ENCODE measurements at regions not wholly inside any gene's neighbourhood (a gene's known extent, or its start where the extent isn't known, plus 50 kb on each side); places are given as distances from the start of the nearest gene placed in this dataset.

DNA sequence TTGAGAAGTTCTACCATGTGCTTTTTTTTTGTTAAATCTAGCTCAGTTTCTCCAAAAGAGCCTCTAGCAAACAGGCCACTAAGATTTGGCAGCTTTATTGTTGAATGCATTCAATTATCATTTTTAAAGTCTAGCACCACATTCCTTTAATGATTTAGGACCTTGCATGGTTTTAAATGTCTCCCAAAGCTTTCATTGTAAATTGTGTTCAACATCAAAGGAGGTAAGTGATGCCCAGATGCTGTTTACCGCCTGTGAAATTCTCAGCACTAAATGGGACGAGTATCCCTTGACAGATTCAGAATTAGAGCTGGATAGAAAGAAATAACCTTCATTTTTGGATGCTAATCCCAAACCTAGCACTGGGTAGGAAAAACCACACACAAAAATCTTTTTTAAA is 112.1 kb upstream of the FAM204A start:
- Histone ChIP-seq H3K4me3 (ENCODE audit: low read length in 2 of 2) (no peak overlapping the region), H3K27me3 (ENCODE audit: control insufficient read depth in 2 of 2, insufficient read depth in 2 of 2, low read length in 2 of 2) (peaks cover 3 to 8% of the 10 kb centered on the region in 2 donors), H3K9me3 (ENCODE audit: control insufficient read depth in 2 of 2, low read length in 2 of 2) (no peaks in the 10 kb centered on the region), H3K36me3 (ENCODE audit: control insufficient read depth in 2 of 2, insufficient read depth in 2 of 2, low read length in 2 of 2) (no peaks in the 10 kb centered on the region), H3K4me1 (ENCODE audit: control insufficient read depth in 2 of 2, insufficient read depth in 2 of 2, low read length in 2 of 2) (peaks cover 0 to 5% of the 10 kb centered on the region in 2 donors), H3K27ac (ENCODE audit: low read depth in 2 of 2, low read length in 2 of 2) (no peak overlapping the region), H3K9ac (ENCODE audit: low read depth in 1 of 2, low read length in 2 of 2) (no peak overlapping the region)

DNA sequence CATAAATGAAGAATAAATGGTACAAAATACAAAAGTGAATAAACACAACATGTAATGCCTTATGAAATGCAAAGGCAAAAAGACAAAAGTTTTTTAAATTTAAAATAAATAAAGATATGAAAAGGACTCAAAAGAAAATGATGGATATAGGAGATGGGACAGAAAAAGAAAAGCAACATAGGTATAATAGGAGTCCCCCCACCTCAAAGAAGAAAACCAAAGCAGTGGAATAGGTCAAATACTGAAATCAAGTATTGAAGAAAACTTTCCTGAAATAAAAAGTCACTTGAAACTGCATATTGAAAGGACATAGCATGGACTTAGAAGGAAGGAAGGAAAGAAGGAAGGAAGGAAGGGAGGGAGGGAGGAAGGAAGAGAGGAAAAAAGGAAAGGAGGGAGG is 110.0 kb upstream of the FAM204A start:
- Histone ChIP-seq H3K27ac (ENCODE audit: low read depth in 2 of 2, low read length in 2 of 2) (no peak overlapping the region), H3K4me1 (ENCODE audit: control insufficient read depth in 2 of 2, insufficient read depth in 2 of 2, low read length in 2 of 2) (peaks cover 0 to 4% of the 10 kb centered on the region in 2 donors)

DNA sequence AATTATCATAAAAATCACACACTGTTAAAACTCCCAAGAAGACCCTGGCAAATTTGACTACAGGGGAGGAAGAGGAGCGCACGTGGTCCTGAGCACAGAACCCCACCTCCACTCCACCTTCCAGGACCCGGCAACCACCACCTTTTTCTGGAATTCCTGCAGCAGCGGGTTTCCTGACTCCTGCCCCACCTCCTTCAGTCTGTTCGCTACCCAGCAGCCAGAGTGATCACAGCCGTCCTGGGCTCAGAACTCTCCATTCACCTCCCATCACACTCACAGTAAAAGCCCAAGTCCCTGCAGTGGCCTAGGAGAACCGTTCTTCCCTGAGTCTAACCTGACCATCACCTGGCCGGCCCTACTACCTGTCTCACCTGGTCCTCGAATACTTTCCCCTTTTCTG is 107.4 kb upstream of the FAM204A start:
- H3K36me3 ChIP-seq (ENCODE audit: control insufficient read depth in 2 of 2, insufficient read depth in 2 of 2, low read length in 2 of 2) = no peaks in the 10 kb centered on the region
- no peak overlapping the region for H3K9ac ChIP-seq (ENCODE audit: low read depth in 1 of 2, low read length in 2 of 2)
- H3K9me3 ChIP-seq (ENCODE audit: control insufficient read depth in 2 of 2, low read length in 2 of 2) = no peaks in the 10 kb centered on the region
- no peak overlapping the region for H3K27ac ChIP-seq (ENCODE audit: low read depth in 2 of 2, low read length in 2 of 2)
- H3K4me1 ChIP-seq (ENCODE audit: control insufficient read depth in 2 of 2, insufficient read depth in 2 of 2, low read length in 2 of 2) = peaks cover 0 to 4% of the 10 kb centered on the region in 2 donors
- no peak overlapping the region for H3K4me3 ChIP-seq (ENCODE audit: low read length in 2 of 2)
- peaks cover 3 to 8% of the 10 kb centered on the region in 2 donors for H3K27me3 ChIP-seq (ENCODE audit: control insufficient read depth in 2 of 2, insufficient read depth in 2 of 2, low read length in 2 of 2)

More for the DNA sequence above, 110.0 kb upstream of the FAM204A start:
- no peaks in the 10 kb centered on the region for H3K36me3 ChIP-seq (ENCODE audit: control insufficient read depth in 2 of 2, insufficient read depth in 2 of 2, low read length in 2 of 2)
- no peak overlapping the region for H3K9ac ChIP-seq (ENCODE audit: low read depth in 1 of 2, low read length in 2 of 2)
- no peak overlapping the region for H3K4me3 ChIP-seq (ENCODE audit: low read length in 2 of 2)
- no peaks in the 10 kb centered on the region for H3K9me3 ChIP-seq (ENCODE audit: control insufficient read depth in 2 of 2, low read length in 2 of 2)
- H3K27me3 ChIP-seq (ENCODE audit: control insufficient read depth in 2 of 2, insufficient read depth in 2 of 2, low read length in 2 of 2) = peaks cover 3 to 8% of the 10 kb centered on the region in 2 donors

DNA sequence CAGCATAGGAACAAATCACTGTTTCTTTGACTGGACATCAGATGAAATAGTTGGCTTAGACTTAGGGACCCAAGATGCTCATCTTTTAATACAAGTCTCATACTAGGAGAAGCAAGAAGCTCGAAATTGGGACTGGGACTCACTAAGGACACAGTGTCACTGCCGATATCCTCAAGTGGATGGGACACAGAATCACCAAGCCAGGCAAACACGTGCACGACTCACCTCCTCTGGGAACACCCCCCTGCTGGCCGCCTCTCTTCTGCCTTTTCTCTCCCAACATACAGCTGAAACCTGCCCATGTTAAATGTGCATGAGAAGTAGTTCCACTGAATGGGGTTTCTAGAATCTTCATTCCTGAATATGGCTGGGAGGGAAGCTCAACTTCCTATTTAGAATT is 106.6 kb upstream of the FAM204A start:
- H3K36me3 ChIP-seq (ENCODE audit: control insufficient read depth in 2 of 2, insufficient read depth in 2 of 2, low read length in 2 of 2) = no peaks in the 10 kb centered on the region
- H3K4me3 ChIP-seq (ENCODE audit: low read length in 2 of 2) = no peak overlapping the region
- H3K27me3 ChIP-seq (ENCODE audit: control insufficient read depth in 2 of 2, insufficient read depth in 2 of 2, low read length in 2 of 2) = peaks cover 3 to 8% of the 10 kb centered on the region in 2 donors
- no peak overlapping the region for H3K9ac ChIP-seq (ENCODE audit: low read depth in 1 of 2, low read length in 2 of 2)
- H3K9me3 ChIP-seq (ENCODE audit: control insufficient read depth in 2 of 2, low read length in 2 of 2) = no peaks in the 10 kb centered on the region
- H3K27ac ChIP-seq (ENCODE audit: low read depth in 2 of 2, low read length in 2 of 2) = no peak overlapping the region
- peaks cover 0 to 4% of the 10 kb centered on the region in 2 donors for H3K4me1 ChIP-seq (ENCODE audit: control insufficient read depth in 2 of 2, insufficient read depth in 2 of 2, low read length in 2 of 2)

DNA sequence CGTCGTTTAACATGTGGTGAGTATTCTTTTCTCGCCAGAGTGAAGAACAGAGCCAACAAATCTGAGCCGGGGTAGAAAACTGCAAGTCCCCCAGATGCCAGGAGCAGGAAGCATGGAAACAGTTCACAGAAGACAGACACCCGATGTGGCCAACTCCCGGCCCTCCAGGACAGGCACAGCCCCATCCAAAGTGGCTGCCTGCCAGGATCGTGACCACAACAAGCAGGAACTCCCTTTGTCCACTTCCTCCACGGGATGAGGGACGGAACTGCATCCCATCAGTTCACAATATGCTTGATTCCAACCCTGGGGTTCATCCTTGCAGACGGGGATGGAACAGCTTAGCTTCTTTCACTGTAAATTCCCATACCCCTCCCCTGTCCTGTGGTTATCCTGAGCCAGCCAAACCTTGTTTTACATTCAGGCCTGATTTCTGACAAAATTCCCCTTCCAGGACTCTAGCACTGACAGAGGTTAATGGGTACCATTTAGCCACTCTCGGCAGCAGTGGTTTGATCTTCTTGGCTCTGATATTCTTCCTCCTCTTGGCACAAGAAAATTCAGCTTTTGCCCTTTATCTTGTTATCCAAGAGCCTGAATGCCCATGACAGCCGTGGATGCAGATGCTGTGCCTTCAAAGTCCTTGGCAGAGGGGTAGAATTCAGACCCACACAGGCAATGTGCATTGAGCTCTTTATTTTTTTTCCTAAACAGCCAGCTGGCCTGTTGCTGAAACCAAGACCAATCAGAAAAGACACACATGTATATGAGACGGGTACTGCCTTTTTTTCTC is 105.5 kb upstream of the FAM204A start:
- Histone ChIP-seq H3K9ac (ENCODE audit: low read depth in 1 of 2, low read length in 2 of 2) (no peak overlapping the region), H3K36me3 (ENCODE audit: control insufficient read depth in 2 of 2, insufficient read depth in 2 of 2, low read length in 2 of 2) (no peaks in the 10 kb centered on the region), H3K9me3 (ENCODE audit: control insufficient read depth in 2 of 2, low read length in 2 of 2) (no peaks in the 10 kb centered on the region), H3K4me1 (ENCODE audit: control insufficient read depth in 2 of 2, insufficient read depth in 2 of 2, low read length in 2 of 2) (peaks cover 0 to 4% of the 10 kb centered on the region in 2 donors), H3K27me3 (ENCODE audit: control insufficient read depth in 2 of 2, insufficient read depth in 2 of 2, low read length in 2 of 2) (peaks cover 3 to 8% of the 10 kb centered on the region in 2 donors), H3K27ac (ENCODE audit: low read depth in 2 of 2, low read length in 2 of 2) (no peak overlapping the region), H3K4me3 (ENCODE audit: low read length in 2 of 2) (no peak overlapping the region)

DNA sequence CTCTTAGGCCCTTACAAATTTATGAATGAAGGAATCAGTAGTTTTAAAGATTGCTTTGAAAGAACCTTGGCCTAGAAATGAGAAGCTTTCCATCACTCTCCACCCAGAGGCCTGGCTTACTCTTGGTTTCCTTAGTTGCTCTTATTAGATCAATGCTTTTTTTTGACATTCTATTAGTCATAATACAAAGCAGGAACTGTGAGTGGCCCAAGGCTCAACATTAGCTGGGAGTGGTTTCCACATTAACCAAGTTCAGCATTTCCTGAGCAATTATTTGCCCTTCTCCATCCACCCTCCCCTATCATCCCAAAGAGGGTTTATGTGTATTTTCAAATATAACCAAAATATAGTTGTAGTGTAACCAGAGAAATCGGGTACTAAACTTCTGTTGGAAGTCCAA is 103.4 kb upstream of the FAM204A start:
- no peaks in the 10 kb centered on the region for H3K36me3 ChIP-seq (ENCODE audit: control insufficient read depth in 2 of 2, insufficient read depth in 2 of 2, low read length in 2 of 2)
- H3K27me3 ChIP-seq (ENCODE audit: control insufficient read depth in 2 of 2, insufficient read depth in 2 of 2, low read length in 2 of 2) = peaks cover 3 to 5% of the 10 kb centered on the region in 2 donors
- H3K4me3 ChIP-seq (ENCODE audit: low read length in 2 of 2) = no peak overlapping the region
- peaks cover 0 to 4% of the 10 kb centered on the region in 2 donors for H3K4me1 ChIP-seq (ENCODE audit: control insufficient read depth in 2 of 2, insufficient read depth in 2 of 2, low read length in 2 of 2)
- H3K9ac ChIP-seq (ENCODE audit: low read depth in 1 of 2, low read length in 2 of 2) = no peak overlapping the region
- no peak overlapping the region for H3K27ac ChIP-seq (ENCODE audit: low read depth in 2 of 2, low read length in 2 of 2)
- no peaks in the 10 kb centered on the region for H3K9me3 ChIP-seq (ENCODE audit: control insufficient read depth in 2 of 2, low read length in 2 of 2)

DNA sequence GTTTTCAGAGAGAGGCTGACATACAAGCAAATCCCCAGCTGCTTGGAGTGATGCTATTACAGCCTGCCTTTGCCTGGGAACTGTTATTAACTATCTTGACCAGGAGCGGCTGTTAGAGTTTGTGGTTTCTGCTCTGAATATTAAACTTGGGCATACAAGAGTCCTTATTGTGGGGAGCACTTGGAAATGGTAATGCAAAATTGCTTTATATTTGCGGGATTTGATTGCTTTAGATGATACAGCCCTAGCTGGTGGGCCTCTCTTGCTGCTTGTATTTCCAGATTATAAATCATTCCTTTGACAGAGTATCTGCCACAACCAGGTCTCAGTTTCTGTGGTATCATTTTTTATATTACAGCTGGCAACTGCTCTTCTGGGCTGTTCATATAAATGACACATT is 101.9 kb upstream of the FAM204A start:
- no peak overlapping the region for H3K9ac ChIP-seq (ENCODE audit: low read depth in 1 of 2, low read length in 2 of 2)
- no peak overlapping the region for H3K4me3 ChIP-seq (ENCODE audit: low read length in 2 of 2)
- no peaks in the 10 kb centered on the region for H3K9me3 ChIP-seq (ENCODE audit: control insufficient read depth in 2 of 2, low read length in 2 of 2)
- H3K27me3 ChIP-seq (ENCODE audit: control insufficient read depth in 2 of 2, insufficient read depth in 2 of 2, low read length in 2 of 2) = no peaks in the 10 kb centered on the region
- no peak overlapping the region for H3K27ac ChIP-seq (ENCODE audit: low read depth in 2 of 2, low read length in 2 of 2)
- peaks cover 0 to 4% of the 10 kb centered on the region in 2 donors for H3K4me1 ChIP-seq (ENCODE audit: control insufficient read depth in 2 of 2, insufficient read depth in 2 of 2, low read length in 2 of 2)
- H3K36me3 ChIP-seq (ENCODE audit: control insufficient read depth in 2 of 2, insufficient read depth in 2 of 2, low read length in 2 of 2) = no peaks in the 10 kb centered on the region

DNA sequence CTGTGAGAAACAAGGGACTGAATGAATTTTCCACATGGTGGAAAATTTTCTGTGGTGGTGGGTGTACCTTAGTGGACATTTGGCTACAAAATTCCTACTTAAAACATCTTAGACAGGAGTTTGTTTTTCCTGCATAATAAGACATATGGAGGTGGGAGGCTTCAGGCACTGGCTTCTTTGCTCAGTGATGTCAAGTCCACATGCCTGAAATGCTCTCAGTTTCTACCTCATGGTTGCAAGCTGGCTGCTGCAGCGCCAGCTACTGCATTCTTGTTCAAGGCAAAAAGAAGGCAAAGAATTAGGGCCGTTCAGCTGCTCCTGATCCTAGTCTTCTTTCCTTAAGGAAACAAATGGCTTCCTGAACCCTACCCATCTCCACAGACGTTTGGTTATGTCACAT is 99.9 kb upstream of the FAM204A start:
- Histone ChIP-seq H3K4me3 (ENCODE audit: low read length in 2 of 2) (no peak overlapping the region), H3K9me3 (ENCODE audit: control insufficient read depth in 2 of 2, low read length in 2 of 2) (no peaks in the 10 kb centered on the region), H3K36me3 (ENCODE audit: control insufficient read depth in 2 of 2, insufficient read depth in 2 of 2, low read length in 2 of 2) (no peaks in the 10 kb centered on the region), H3K9ac (ENCODE audit: low read depth in 1 of 2, low read length in 2 of 2) (no peak overlapping the region), H3K27ac (ENCODE audit: low read depth in 2 of 2, low read length in 2 of 2) (no peak overlapping the region), H3K27me3 (ENCODE audit: control insufficient read depth in 2 of 2, insufficient read depth in 2 of 2, low read length in 2 of 2) (no peaks in the 10 kb centered on the region), H3K4me1 (ENCODE audit: control insufficient read depth in 2 of 2, insufficient read depth in 2 of 2, low read length in 2 of 2) (no peaks in the 10 kb centered on the region)

DNA sequence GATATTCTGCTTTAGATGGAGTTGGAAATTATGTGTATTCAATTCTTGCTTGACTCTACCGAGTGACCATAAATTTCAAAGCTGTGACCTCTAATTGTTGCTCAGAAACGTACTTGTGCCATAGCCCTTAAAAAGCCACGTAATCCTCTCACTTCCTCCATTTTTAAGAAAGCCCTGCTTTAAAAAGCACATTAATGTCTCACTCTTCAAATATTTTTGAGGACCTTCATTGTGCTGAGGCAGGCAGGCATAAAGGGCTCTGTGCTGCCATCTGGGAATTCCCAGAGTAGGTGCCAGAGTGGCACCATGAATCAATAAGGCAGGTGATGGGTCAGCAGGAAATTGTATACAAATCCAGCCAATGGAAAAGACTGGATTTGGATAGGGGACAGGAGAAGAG is 97.7 kb upstream of the FAM204A start:
- H3K27me3 ChIP-seq (ENCODE audit: control insufficient read depth in 2 of 2, insufficient read depth in 2 of 2, low read length in 2 of 2) = no peaks in the 10 kb centered on the region
- no peak overlapping the region for H3K27ac ChIP-seq (ENCODE audit: low read depth in 2 of 2, low read length in 2 of 2)
- H3K36me3 ChIP-seq (ENCODE audit: control insufficient read depth in 2 of 2, insufficient read depth in 2 of 2, low read length in 2 of 2) = no peaks in the 10 kb centered on the region
- no peaks in the 10 kb centered on the region for H3K9me3 ChIP-seq (ENCODE audit: control insufficient read depth in 2 of 2, low read length in 2 of 2)
- H3K4me3 ChIP-seq (ENCODE audit: low read length in 2 of 2) = no peak overlapping the region
- no peaks in the 10 kb centered on the region for H3K4me1 ChIP-seq (ENCODE audit: control insufficient read depth in 2 of 2, insufficient read depth in 2 of 2, low read length in 2 of 2)
- no peak overlapping the region for H3K9ac ChIP-seq (ENCODE audit: low read depth in 1 of 2, low read length in 2 of 2)

DNA sequence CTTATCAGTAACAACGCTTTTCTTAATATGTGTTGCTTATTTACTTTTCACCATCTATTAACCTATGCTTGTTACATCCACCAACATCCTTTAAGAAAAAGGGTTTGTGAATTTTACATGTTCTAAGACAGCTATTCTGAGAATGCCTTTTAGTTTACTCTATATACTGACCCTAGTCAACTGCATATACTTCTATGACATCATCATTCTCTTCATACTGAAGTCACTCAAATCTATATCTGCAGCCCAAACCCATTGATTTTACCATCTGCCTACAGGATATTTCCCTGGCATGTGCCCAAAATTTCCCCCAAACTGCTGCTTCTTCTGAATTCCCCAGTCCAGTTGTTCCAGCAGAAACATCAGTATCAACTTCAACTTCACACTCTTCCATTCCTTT is 94.6 kb upstream of the FAM204A start:
- no peaks in the 10 kb centered on the region for H3K36me3 ChIP-seq (ENCODE audit: control insufficient read depth in 2 of 2, insufficient read depth in 2 of 2, low read length in 2 of 2)
- no peak overlapping the region for H3K4me3 ChIP-seq (ENCODE audit: low read length in 2 of 2)
- H3K9me3 ChIP-seq (ENCODE audit: control insufficient read depth in 2 of 2, low read length in 2 of 2) = no peaks in the 10 kb centered on the region
- H3K27ac ChIP-seq (ENCODE audit: low read depth in 2 of 2, low read length in 2 of 2) = no peak overlapping the region
- no peaks in the 10 kb centered on the region for H3K27me3 ChIP-seq (ENCODE audit: control insufficient read depth in 2 of 2, insufficient read depth in 2 of 2, low read length in 2 of 2)
- H3K4me1 ChIP-seq (ENCODE audit: control insufficient read depth in 2 of 2, insufficient read depth in 2 of 2, low read length in 2 of 2) = no peaks in the 10 kb centered on the region
- no peak overlapping the region for H3K9ac ChIP-seq (ENCODE audit: low read depth in 1 of 2, low read length in 2 of 2)
